Activated CD8-positive, alpha-beta T cell treated with anti-CD3 and anti-CD28 coated beads for 36 hours (primary cell): ENCODE measurements at regions not wholly inside any gene's neighbourhood (a gene's known extent, or its start where the extent isn't known, plus 50 kb on each side); places are given as distances from the start of the nearest gene placed in this dataset.

Experiments
- ATAC-seq: fragments of 200-7000 bp; cut with Tn5 transposase; one replicate; pipeline ENCODE4 v1.10.0; 2021; ENCODE audit warnings: mild to moderate bottlenecking, moderate library complexity
- CTCF ChIA-PET: fragments of 350-600 bp; sonication (Branson Sonifier 250); formaldehyde crosslinking; loops from one replicate; lab custom pipeline; 2021; ENCODE audit warnings: antibody characterized with exemption; lab: Charles Lee
- POLR2A ChIA-PET: fragments of 350-600 bp; sonication (Branson Sonifier 250); formaldehyde crosslinking; loops from one replicate; lab custom pipeline; 2021; ENCODE audit warnings: antibody characterized with exemption; lab: Charles Lee
- DNase-seq: peaks from one replicate; pipeline ENCODE4 v3.0.0-alpha.2; 2020
- H3K27ac Mint-ChIP-seq: one replicate; pipeline ENCODE4 v1.8.0; 2021; ENCODE audit warnings: mild to moderate bottlenecking, mixed read lengths
- H3K27me3 Mint-ChIP-seq: one replicate; pipeline ENCODE4 v1.8.0; 2021; ENCODE audit warnings: mixed read lengths
- H3K36me3 Mint-ChIP-seq: one replicate; pipeline ENCODE4 v1.8.0; 2021; ENCODE audit warnings: low read depth, mixed read lengths
- H3K4me1 Mint-ChIP-seq: one replicate; pipeline ENCODE4 v1.8.0; 2021; ENCODE audit warnings: low read depth, mixed read lengths
- H3K4me3 Mint-ChIP-seq: one replicate; pipeline ENCODE4 v1.8.0; 2021; ENCODE audit warnings: mild to moderate bottlenecking, moderate library complexity, mixed read lengths
- H3K9me3 Mint-ChIP-seq: one replicate; pipeline ENCODE4 v1.8.0; 2021; ENCODE audit warnings: mixed read lengths
- CTCF ChIP-seq: fragments of 200-600 bp; IDR thresholded peaks from one replicate; pipeline ENCODE4 v1.8.0; 2022; ENCODE audit warnings: antibody characterized with exemption, mild to moderate bottlenecking
- intact Hi-C: fragments of 100-400 bp; cut with micrococcal nuclease; formaldehyde crosslinking; loops from one replicate; pipeline ENCODE4 v1.10.0; 2022

- CTCF ChIA-PET = no interaction called here
- H3K36me3 Mint-ChIP-seq = no peaks in the 10 kb centered on the region
- ATAC-seq = no peak
- H3K4me1 Mint-ChIP-seq = no peaks in the 10 kb centered on the region
- POLR2A ChIA-PET = interaction anchor here (1.1 kb wide), 1 partner anchor 12 kb away, joined by 3 read pairs; no protein-coding TSS in a partner anchor
- H3K27ac Mint-ChIP-seq = no peak overlapping the region
- intact Hi-C loops = no loop called here
- no peaks in the 10 kb centered on the region for H3K9me3 Mint-ChIP-seq
- no peak for DNase-seq
- H3K27me3 Mint-ChIP-seq = no peaks in the 10 kb centered on the region
- TF ChIP-seq CTCF = no peak
- no peak overlapping the region for H3K4me3 Mint-ChIP-seq
Measured at GRCh38 chr15:53844634-53845033, 85.2 kb upstream of the WDR72 start.

DNA sequence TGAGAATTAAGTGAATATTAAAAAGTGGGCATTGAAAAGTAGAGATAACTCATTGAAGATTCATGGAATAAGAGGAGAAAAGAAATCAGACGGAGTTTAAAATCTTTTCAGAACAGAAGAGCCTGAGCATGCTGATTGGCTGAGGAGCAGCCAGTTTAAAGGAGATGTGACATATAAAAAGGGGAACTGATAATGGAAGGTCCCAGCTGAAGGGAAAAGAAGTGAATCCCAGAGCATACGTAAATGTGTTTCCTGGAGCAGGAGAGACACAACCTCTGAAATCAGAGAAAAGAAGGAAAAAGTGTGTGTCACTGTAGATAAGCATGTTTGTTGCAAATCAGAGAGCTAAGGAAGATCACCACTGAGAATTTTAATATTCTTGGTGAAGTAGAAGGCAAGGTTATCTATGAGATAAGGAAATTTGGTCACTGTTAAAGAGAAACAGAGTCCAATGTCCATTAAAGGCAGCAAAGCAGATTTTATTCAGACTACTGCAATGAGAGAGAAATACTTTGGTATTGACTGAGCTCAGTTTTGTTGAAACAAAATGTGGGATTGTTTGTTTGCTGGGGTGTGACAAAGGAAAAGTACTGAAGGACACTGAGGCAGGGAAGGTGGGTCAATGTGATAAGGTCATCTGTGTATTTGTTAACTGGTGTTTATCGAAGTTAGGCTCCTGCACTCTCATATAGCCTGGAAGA, 84.6 kb upstream of the WDR72 start:
- no peak overlapping the region for H3K27ac Mint-ChIP-seq
- ChIA-PET CTCF (no interaction called here), POLR2A (interaction anchor here (1.1 kb wide), 1 partner anchor 12 kb away, joined by 3 read pairs; no protein-coding TSS in a partner anchor)
- DNase-seq (no peak), ATAC-seq (no peak)
- H3K36me3 Mint-ChIP-seq = no peaks in the 10 kb centered on the region
- no peaks in the 10 kb centered on the region for H3K27me3 Mint-ChIP-seq
- H3K4me3 Mint-ChIP-seq = no peak overlapping the region
- H3K4me1 Mint-ChIP-seq = no peaks in the 10 kb centered on the region
- H3K9me3 Mint-ChIP-seq = no peaks in the 10 kb centered on the region
- no peak for TF ChIP-seq CTCF
- intact Hi-C loops = no loop called here

DNA sequence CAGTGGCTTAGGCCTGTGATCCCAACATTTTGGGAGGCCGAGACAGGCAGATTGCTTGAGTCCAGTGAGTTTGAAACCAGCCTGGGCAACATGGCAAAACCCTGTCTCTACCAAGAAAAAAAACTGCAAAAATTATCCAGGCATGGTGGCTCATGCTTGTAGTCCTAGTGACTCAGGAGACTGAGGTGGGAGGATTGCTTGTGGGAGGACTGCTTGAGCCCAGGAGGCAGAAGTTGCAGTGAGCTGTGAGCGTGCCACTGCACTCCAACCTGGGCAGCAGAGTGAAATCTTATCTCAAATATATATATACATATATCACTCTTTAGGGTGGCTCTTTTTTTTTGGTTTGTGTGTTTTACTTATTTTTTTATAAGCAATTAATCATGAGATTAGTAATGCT, 83.7 kb upstream of the WDR72 start:
- CTCF ChIA-PET = no interaction called here
- TF ChIP-seq CTCF = no peak
- intact Hi-C loops = no loop called here
- H3K36me3 Mint-ChIP-seq = no peaks in the 10 kb centered on the region
- no peak for DNase-seq
- no peak overlapping the region for H3K27ac Mint-ChIP-seq
- POLR2A ChIA-PET = no interaction called here
- H3K9me3 Mint-ChIP-seq = no peaks in the 10 kb centered on the region
- ATAC-seq = no peak
- no peaks in the 10 kb centered on the region for H3K27me3 Mint-ChIP-seq
- H3K4me3 Mint-ChIP-seq = no peak overlapping the region
- H3K4me1 Mint-ChIP-seq = no peaks in the 10 kb centered on the region

DNA sequence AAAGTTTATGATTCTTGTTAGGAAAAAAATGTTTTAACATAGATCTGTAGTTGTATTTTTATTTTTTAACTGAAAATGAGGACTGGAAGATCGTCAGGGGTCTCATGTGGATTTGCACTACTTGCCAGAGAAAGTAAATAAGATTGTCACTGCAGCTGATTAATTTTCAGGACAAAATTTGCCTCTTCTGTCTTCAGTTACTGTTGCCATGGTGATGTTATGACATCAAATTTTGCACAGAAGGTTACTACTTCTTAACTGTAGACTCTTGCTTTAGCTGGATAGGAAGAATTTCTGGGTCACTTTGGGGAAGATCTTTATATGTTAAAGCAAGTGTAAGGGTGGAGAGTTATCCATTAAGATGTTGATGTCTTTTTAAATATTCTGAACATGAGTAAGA, 82.2 kb upstream of the WDR72 start:
- no peak overlapping the region for H3K27ac Mint-ChIP-seq
- no peak for ATAC-seq
- H3K27me3 Mint-ChIP-seq = no peaks in the 10 kb centered on the region
- no peaks in the 10 kb centered on the region for H3K36me3 Mint-ChIP-seq
- ChIA-PET CTCF (no interaction called here), POLR2A (no interaction called here)
- no peak for TF ChIP-seq CTCF
- DNase-seq = no peak
- intact Hi-C loops = no loop called here
- H3K9me3 Mint-ChIP-seq = no peaks in the 10 kb centered on the region
- H3K4me1 Mint-ChIP-seq = no peaks in the 10 kb centered on the region
- no peak overlapping the region for H3K4me3 Mint-ChIP-seq

GRCh38 chr15:53840681-53841080, 81.2 kb upstream of the WDR72 start:
- no peak for TF ChIP-seq CTCF
- H3K4me3 Mint-ChIP-seq = no peak overlapping the region
- POLR2A ChIA-PET = no interaction called here
- H3K36me3 Mint-ChIP-seq = no peaks in the 10 kb centered on the region
- no peaks in the 10 kb centered on the region for H3K9me3 Mint-ChIP-seq
- no peak overlapping the region for H3K27ac Mint-ChIP-seq
- no peaks in the 10 kb centered on the region for H3K27me3 Mint-ChIP-seq
- CTCF ChIA-PET = no interaction called here
- no peak for DNase-seq
- intact Hi-C loops = no loop called here
- no peaks in the 10 kb centered on the region for H3K4me1 Mint-ChIP-seq
- ATAC-seq = no peak
